ENCODE measurements at regions not wholly inside any gene's neighbourhood (a gene's known extent, or its start where the extent isn't known, plus 50 kb on each side); places are given as distances from the start of the nearest gene placed in this dataset.

- TF ChIP-seq, protein P1, sequence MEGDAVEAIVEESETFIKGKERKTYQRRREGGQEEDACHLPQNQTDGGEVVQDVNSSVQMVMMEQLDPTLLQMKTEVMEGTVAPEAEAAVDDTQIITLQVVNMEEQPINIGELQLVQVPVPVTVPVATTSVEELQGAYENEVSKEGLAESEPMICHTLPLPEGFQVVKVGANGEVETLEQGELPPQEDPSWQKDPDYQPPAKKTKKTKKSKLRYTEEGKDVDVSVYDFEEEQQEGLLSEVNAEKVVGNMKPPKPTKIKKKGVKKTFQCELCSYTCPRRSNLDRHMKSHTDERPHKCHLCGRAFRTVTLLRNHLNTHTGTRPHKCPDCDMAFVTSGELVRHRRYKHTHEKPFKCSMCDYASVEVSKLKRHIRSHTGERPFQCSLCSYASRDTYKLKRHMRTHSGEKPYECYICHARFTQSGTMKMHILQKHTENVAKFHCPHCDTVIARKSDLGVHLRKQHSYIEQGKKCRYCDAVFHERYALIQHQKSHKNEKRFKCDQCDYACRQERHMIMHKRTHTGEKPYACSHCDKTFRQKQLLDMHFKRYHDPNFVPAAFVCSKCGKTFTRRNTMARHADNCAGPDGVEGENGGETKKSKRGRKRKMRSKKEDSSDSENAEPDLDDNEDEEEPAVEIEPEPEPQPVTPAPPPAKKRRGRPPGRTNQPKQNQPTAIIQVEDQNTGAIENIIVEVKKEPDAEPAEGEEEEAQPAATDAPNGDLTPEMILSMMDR (IDR thresholded peaks at IDR 0.05), result no peak
- TF ChIP-seq ZFX (IDR thresholded peaks at IDR 0.05; ENCODE audit: borderline replicate concordance), result no peak
Measured at GRCh38 chr3:759106-759505, 333.7 kb upstream of the CNTN6 start.
